Caki2 (cell line): ENCODE measurements at regions not wholly inside any gene's neighbourhood (a gene's known extent, or its start where the extent isn't known, plus 50 kb on each side); places are given as distances from the start of the nearest gene placed in this dataset.

Experiments
- DNase-seq: peaks from one replicate; pipeline ENCODE4 v3.0.0-alpha.2; 2015; ENCODE audit warnings: low read depth
- in situ Hi-C: cut with HindIII; loops from 2 replicates; pipeline ENCODE4 v1.10.0; 2016; ENCODE audit warnings: low sequenced_read_pairs, low pct_unique_long_range_greater_than_20kb, mixed read lengths

DNA sequence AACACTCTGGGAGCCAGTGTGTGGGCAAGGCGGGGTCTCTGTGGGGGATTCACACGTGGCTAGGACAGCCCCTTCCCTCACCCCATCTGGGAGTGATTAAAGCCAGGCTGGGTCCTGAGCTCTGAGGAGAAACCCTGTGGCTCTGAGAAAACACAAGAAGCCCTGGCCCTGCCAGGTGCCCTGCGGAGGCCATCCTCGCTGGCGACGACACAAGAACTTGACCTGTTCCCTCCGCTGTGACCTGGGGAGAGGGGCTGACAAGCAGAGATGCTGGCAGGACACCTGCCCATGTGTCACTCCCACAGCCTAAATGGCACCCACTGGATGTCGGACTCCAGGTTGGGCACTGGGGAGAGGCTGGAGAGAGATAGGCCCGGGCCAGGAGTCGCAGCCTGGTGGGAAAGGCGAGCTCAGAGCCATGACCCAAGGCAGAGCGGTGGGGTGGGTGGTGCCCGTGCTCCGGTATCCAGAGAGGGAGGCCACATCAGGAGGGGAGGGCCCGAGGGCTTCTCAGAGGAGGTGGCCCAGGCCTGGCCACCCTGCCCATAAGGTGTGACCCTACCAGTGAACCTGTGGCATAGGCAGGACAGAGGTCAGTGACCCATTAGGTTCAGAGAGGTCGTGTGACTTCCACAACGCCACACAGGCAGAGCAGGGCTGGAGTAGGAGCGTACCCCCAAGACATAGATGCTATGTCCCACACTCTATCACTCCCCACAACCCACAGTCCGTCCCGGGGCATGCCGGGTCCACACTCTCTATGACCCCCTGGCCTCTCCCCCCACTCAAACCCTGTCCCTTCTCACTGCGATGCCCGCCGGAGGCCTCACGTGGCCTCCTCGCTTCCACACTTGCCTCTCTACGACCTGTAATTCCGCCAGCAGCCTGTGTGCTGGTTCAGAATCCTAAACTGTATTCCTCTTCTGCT is 59.4 kb upstream of the HPCAL1 start:
- DNase-seq: no peak
- in situ Hi-C loops: no loop called here

- in situ Hi-C loops: no loop called here
- no peak for DNase-seq
Observed at GRCh38 chr2:10243926-10244270, 58.8 kb upstream of the HPCAL1 start.

GRCh38 chr2:10245021-10245420 is 57.7 kb upstream of the HPCAL1 start:
- no peak for DNase-seq
- in situ Hi-C loops: no loop called here

DNA sequence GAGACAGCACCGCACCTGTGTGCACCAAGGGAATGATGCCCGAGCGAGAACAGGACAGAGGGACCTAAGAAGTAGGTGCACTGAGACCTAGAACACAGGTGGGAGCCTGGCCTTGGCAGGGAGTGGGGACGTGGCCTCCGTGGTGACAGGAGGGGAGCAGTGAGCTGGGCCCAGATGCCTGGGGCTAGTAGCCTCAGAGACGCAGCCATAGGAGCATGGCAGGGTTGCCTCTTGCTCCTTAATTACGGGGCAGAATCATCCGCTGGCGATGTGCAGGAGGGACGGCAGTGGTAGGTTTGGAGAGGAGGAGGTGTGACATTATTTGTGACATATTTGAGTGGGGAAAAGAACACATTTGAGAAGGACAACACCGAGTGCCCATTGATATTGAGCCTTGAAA is 57.0 kb upstream of the HPCAL1 start:
- in situ Hi-C loops: no loop called here
- no peak for DNase-seq

- in situ Hi-C loops: no loop called here
- no peak for DNase-seq
Observed at GRCh38 chr2:10246370-10246769, 56.3 kb upstream of the HPCAL1 start.

DNA sequence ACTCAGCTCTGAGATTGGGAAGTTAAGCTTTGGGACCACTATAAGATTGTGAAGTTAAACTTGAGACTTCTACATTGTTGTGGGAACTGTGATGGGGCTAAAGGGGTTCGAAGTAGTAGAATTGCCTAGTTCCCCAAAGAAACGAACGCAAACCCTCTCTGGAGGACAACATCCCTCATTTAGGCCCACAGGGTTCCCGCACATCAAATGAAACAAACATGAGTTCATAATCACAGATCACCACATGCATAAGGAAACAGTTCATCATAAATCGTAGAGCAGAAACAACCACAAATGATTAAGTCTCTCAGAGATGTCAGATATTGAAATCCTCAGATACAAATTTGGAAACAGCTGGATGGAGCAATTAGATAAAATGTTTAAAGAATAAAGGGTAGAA is 55.9 kb upstream of the HPCAL1 start:
- DNase-seq: no peak
- in situ Hi-C loops: no loop called here

DNA sequence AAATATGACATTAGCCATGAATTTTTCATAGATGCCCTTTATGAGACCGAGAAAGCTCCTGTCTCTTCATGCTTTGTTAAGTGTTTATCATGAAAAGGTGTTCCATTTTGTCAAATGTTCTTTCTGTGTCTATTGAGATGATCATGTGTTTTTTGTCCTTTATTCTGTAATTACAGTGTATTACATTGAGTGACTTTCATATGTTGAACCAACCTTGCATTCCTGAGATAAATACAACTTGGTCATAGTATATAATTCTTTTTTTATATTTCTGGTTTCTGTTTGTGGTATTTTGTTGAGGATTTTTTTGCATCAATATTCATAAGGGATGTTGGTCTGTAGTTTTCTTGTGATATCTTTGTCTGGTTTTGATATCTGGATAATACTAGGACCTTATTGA is 52.9 kb upstream of the HPCAL1 start:
- in situ Hi-C loops: no loop called here
- no peak for DNase-seq

- no peak for DNase-seq
- in situ Hi-C loops: no loop called here
Observed at GRCh38 chr2:10252224-10252623, 50.5 kb upstream of the HPCAL1 start.

DNA sequence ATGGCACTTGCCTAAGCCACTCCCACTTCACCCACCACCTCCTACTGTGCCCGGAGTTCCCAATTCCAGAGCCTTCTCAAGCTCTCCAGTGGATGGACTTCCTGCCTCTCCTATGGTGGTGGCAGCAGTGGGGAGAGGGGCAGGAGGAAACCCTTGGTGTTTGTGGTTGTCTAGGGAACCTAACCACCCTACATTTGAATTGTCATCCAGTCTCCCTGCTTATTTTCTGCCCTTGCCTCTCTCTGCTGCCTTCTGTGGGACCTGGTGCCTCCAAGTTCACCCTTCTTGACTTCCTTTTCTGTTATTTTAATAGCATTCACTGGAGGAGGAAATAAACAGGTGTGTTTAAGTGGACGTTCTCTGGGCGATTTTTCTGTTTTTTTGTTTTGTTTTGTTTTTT is 50.0 kb upstream of the HPCAL1 start:
- in situ Hi-C loops: no loop called here
- no peak for DNase-seq
